Upper lobe of left lung (tissue), 4 donors: ENCODE measurements at regions not wholly inside any gene's neighbourhood (a gene's known extent, or its start where the extent isn't known, plus 50 kb on each side); places are given as distances from the start of the nearest gene placed in this dataset.

ENCODE experiments used
- EP300 ChIP-seq, 4 donors: sonication (generic); formaldehyde crosslinking; IDR thresholded peaks; one replicate each; pipeline ENCODE4 v1.5.1; 2017; ENCODE audit warnings: antibody characterized with exemption in 4 of 4, control low read depth in 2 of 4
- POLR2A ChIP-seq, 4 donors: fragments of 450-650 bp; IDR thresholded peaks; one replicate each; pipeline ENCODE4 v1.5.1; 2016 to 2017; ENCODE audit warnings: antibody characterized with exemption in 4 of 4, mild to moderate bottlenecking in 2 of 4
- TF ChIP-seq, protein P1 (sequence below), 6 experiments: fragments of 450-650 bp in 4 of 6; fragments of 200-600 bp in 2 of 6; sonication (generic) in 2 of 6; IDR thresholded peaks; one replicate each; pipeline ENCODE4 v1.5.1; 2016 to 2019; ENCODE audit warnings: antibody characterized with exemption in 6 of 6

DNA sequence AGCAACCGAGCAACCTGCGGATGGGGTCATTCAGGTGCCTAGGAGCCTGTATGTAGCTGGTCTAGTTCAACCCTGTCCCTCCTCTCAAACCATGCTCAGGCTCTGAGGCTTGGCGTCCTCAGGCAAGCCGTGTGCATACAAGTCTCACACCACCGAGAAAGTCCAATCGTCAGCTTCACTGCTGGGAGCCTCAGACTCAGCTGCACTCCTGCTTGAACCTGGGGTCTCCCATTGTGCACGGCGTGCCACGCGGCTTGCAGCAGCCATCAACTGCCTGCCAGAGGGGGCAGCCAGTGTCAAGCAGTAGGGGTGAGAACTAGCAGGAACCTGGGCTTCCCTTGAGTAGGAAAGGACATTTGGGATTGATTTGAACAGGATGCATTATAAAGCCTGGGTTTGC, 1064.6 kb downstream of the BCL11B start:
- TF ChIP-seq, protein P1, sequence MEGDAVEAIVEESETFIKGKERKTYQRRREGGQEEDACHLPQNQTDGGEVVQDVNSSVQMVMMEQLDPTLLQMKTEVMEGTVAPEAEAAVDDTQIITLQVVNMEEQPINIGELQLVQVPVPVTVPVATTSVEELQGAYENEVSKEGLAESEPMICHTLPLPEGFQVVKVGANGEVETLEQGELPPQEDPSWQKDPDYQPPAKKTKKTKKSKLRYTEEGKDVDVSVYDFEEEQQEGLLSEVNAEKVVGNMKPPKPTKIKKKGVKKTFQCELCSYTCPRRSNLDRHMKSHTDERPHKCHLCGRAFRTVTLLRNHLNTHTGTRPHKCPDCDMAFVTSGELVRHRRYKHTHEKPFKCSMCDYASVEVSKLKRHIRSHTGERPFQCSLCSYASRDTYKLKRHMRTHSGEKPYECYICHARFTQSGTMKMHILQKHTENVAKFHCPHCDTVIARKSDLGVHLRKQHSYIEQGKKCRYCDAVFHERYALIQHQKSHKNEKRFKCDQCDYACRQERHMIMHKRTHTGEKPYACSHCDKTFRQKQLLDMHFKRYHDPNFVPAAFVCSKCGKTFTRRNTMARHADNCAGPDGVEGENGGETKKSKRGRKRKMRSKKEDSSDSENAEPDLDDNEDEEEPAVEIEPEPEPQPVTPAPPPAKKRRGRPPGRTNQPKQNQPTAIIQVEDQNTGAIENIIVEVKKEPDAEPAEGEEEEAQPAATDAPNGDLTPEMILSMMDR (IDR thresholded peaks at IDR 0.05), result no peak
- no peak for TF ChIP-seq POLR2A (IDR thresholded peaks at IDR 0.05)
- TF ChIP-seq EP300 (IDR thresholded peaks at IDR 0.05), result no peak
